GM12873 (cell line): ENCODE measurements at regions not wholly inside any gene's neighbourhood (a gene's known extent, or its start where the extent isn't known, plus 50 kb on each side); places are given as distances from the start of the nearest gene placed in this dataset.

Experiments used
- TF ChIP-seq, protein P1 (sequence below): IDR thresholded peaks from 2 replicates; pipeline ENCODE4 v1.5.1; 2012; ENCODE audit warnings: low read depth, mild to moderate bottlenecking, moderate library complexity, low read length, control low read depth; ENCODE audit not compliant: insufficient read depth; ENCODE audit errors: missing control alignments

DNA sequence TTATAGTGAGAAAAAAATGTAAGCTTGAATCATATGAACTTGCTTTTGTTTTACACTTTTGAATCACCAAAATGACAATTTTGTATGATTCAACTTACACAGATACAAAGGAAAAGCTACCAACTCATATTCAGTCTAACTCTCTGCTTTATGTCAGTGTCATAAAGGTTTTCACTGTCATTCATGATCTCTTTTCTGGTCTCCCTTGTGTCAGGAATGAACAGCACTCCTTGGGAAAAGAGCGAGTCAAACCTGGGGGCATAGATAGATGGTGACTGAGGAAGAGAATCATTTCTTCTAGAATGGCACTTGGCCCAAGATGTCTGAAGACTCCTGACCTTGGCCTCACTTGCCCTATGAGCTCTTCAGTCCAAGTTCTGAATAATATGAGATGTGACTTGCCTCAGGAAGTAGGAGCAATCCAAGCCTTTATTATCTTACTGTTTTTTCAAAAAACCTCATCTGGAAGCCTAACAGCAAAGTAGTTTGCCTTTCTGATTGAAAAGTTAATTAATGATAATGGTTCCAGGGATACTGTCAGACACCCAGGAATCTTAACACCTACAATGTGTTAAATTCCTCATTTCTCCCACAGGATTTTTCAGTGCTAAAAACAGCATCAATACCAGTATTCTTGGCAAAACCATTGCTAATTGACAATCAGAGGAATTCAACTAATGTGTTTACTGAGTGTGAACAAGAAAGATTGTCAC is 270.0 kb upstream of the HSF2 start:
- TF ChIP-seq, protein P1, sequence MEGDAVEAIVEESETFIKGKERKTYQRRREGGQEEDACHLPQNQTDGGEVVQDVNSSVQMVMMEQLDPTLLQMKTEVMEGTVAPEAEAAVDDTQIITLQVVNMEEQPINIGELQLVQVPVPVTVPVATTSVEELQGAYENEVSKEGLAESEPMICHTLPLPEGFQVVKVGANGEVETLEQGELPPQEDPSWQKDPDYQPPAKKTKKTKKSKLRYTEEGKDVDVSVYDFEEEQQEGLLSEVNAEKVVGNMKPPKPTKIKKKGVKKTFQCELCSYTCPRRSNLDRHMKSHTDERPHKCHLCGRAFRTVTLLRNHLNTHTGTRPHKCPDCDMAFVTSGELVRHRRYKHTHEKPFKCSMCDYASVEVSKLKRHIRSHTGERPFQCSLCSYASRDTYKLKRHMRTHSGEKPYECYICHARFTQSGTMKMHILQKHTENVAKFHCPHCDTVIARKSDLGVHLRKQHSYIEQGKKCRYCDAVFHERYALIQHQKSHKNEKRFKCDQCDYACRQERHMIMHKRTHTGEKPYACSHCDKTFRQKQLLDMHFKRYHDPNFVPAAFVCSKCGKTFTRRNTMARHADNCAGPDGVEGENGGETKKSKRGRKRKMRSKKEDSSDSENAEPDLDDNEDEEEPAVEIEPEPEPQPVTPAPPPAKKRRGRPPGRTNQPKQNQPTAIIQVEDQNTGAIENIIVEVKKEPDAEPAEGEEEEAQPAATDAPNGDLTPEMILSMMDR: no peak

DNA sequence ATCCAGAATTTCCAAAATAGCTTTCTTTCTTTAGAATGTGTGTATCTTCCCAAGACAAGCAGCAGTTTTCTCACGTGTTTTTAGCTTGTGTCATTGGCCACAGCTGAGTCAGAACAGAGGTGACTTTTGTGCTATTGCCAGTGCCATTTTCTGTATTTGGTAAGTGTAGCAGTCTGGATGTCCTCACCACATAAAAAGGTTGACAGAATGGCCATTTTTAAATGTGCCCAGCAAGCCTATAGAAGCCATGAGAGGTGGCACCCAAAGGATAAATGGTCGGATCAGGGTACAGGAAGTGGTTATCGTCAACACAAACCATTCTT is 269.5 kb upstream of the HSF2 start:
- TF ChIP-seq, protein P1: no peak

DNA sequence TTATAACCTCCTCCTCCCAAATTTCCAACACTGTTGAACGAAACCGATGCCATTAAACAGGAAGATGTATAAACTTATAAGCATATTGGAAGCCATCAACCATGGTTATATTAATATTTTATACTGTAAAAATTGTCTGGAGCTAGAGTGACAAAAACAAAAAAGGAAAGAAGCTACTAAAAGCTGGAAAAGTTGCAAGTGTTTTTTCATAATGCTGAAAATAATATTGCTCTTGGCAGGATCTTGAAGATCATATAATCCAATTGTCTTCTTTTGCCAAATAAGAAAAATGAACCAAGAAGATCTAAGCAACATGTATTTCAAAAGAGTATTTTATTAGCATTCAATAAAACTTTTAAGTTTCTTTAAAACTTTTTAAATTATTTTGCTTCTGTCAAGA is 268.9 kb upstream of the HSF2 start:
- TF ChIP-seq, protein P1: no peak

GRCh38 chr6:122136386-122136785 is 263.1 kb upstream of the HSF2 start:
- TF ChIP-seq, protein P1: no peak

DNA sequence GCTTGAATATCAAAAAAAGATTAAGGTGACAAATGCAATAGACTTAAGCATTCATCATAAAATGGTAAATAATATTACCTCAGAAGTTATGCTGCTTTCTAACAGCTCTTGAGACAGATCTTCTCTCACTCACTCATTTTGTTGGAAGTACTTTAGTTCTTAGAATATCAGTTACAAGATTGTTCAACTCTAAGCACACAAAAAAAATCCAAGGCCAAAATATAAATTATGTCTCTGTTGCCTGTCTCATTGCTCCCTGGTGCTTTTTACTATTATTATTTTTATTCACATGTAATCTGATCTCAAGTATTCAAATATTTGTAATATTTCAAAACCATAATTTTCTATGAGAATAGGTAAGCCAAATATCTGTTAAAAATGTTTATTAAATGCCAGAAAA is 259.4 kb upstream of the HSF2 start:
- TF ChIP-seq, protein P1: no peak

GRCh38 chr6:122141246-122141645 is 258.2 kb upstream of the HSF2 start:
- TF ChIP-seq, protein P1: no peak

DNA sequence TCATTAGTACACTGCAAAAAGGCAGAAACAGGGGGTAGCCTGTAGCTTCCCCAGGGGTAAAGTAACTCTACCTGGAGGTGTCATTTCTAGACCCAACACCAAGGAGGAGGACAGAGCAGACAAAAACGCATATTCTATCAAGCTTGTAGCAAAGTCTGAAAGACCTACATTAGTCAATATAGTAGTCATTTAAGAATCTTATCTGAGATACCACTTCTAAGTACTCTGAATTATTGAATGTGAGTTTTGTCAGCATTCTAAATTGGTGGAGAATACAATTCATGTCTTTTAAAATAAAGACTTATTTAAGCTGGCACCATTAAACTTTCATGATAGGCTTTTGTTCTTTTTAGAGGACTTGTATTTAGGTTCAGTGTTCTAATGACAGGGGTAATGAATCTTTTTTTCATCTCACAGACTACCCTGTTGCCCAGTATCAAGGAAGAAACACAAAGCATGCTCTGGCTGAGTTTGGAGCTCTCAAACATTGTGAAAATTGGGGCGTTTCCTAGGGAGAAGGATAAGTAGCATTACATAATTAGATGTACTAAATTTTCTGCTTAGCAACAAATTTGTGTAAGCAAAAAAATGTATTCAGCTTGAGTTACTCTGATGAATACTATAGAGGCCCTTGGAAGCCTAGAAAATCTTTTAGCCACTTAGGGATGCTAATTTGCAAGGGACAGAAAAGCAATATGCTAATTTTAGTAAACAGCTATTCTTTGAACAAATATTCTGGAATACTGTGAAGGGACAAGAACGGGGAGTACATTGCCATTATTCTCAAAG is 255.4 kb upstream of the HSF2 start:
- TF ChIP-seq, protein P1: no peak
